GM23338 (cell line): ENCODE measurements at regions not wholly inside any gene's neighbourhood (a gene's known extent, or its start where the extent isn't known, plus 50 kb on each side); places are given as distances from the start of the nearest gene placed in this dataset.

Experiments
- ATAC-seq: fragments of 200-7000 bp; cut with Tn5 transposase; 3 replicates; pipeline ENCODE4 v1.9.1; 2020
- DNase-seq: peaks from one replicate; pipeline ENCODE4 v3.0.0-alpha.2; 2015; ENCODE audit warnings: low spot score
- H2AFZ ChIP-seq: fragments of 200-600 bp; sonication (generic); 2 replicates; pipeline ENCODE4 v1.8.0; 2016; ENCODE audit warnings: antibody characterized with exemption, mild to moderate bottlenecking, moderate library complexity
- H3F3A ChIP-seq: fragments of 200-600 bp; sonication (generic); replicated peaks from 2 replicates; pipeline ENCODE4 v1.8.0; 2017; ENCODE audit warnings: antibody characterized with exemption, mixed run types, low read depth
- H3K27ac ChIP-seq: fragments of 200-600 bp; sonication (generic); 2 replicates; pipeline ENCODE4 v1.6.1; 2016; ENCODE audit warnings: low read depth
- H3K27me3 ChIP-seq: fragments of 200-600 bp; sonication (generic); 2 replicates; pipeline ENCODE4 v1.8.0; 2016; ENCODE audit warnings: mild to moderate bottlenecking, mixed run types, moderate library complexity; ENCODE audit not compliant: insufficient read depth
- H3K36me3 ChIP-seq: fragments of 200-600 bp; sonication (generic); 2 replicates; pipeline ENCODE4 v1.8.0; 2016; ENCODE audit warnings: mild to moderate bottlenecking; ENCODE audit not compliant: insufficient read depth
- H3K4me1 ChIP-seq: fragments of 200-600 bp; sonication (generic); 2 replicates; pipeline ENCODE4 v1.8.0; 2016; ENCODE audit warnings: mild to moderate bottlenecking, moderate library complexity; ENCODE audit not compliant: insufficient read depth
- H3K4me2 ChIP-seq: fragments of 200-600 bp; sonication (generic); 2 replicates; pipeline ENCODE4 v1.7.1; 2017; ENCODE audit warnings: mixed run types
- H3K4me3 ChIP-seq: fragments of 200-600 bp; sonication (generic); 2 replicates; pipeline ENCODE4 v1.6.1; 2016; ENCODE audit warnings: mixed run types
- H3K79me2 ChIP-seq: fragments of 200-600 bp; sonication (generic); replicated peaks from 2 replicates; pipeline ENCODE4 v1.8.0; 2017; ENCODE audit warnings: mild to moderate bottlenecking; ENCODE audit not compliant: insufficient read depth
- H3K9me2 ChIP-seq: fragments of 200-600 bp; sonication (generic); 2 replicates; pipeline ENCODE4 v1.8.0; 2017; ENCODE audit not compliant: insufficient read depth
- H4K20me1 ChIP-seq: fragments of 200-600 bp; sonication (generic); replicated peaks from 2 replicates; pipeline ENCODE4 v1.8.0; 2017; ENCODE audit warnings: mild to moderate bottlenecking; ENCODE audit not compliant: insufficient read depth
- H3K27ac Mint-ChIP-seq: 2 replicates; pipeline ENCODE4 v1.8.0; 2020; ENCODE audit warnings: inconsistent platforms, mild to moderate bottlenecking, moderate library complexity, mixed read lengths
- H3K27me3 Mint-ChIP-seq: 3 replicates; pipeline ENCODE4 v1.8.0; 2022; ENCODE audit warnings: low read depth, mild to moderate bottlenecking, moderate library complexity, mixed read lengths, inconsistent platforms; ENCODE audit not compliant: insufficient read depth, poor library complexity
- H3K36me3 Mint-ChIP-seq: 3 replicates; pipeline ENCODE4 v1.8.0; 2021; ENCODE audit warnings: low read depth, mild to moderate bottlenecking, inconsistent platforms, moderate library complexity, mixed read lengths
- H3K4me1 Mint-ChIP-seq: 3 replicates; pipeline ENCODE4 v1.8.0; 2020; ENCODE audit warnings: mild to moderate bottlenecking, inconsistent platforms, mixed read lengths
- H3K4me3 Mint-ChIP-seq: 3 replicates; pipeline ENCODE4 v1.8.0; 2021; ENCODE audit warnings: moderate library complexity, mild to moderate bottlenecking, inconsistent platforms, mixed read lengths
- H3K9me3 Mint-ChIP-seq: 3 replicates; pipeline ENCODE4 v1.8.0; 2020; ENCODE audit warnings: moderate library complexity, mild to moderate bottlenecking, inconsistent platforms, mixed read lengths
- EZH2 ChIP-seq: fragments of 200-600 bp; sonication (generic); IDR thresholded peaks from one replicate; pipeline ENCODE4 v1.8.0; 2017; ENCODE audit warnings: antibody characterized with exemption, mild to moderate bottlenecking, low read depth; ENCODE audit not compliant: unreplicated experiment
- EZH2phosphoT487 ChIP-seq: fragments of 200-600 bp; sonication (generic); IDR thresholded peaks from one replicate; pipeline ENCODE4 v1.8.1; 2018; ENCODE audit warnings: antibody characterized with exemption; ENCODE audit not compliant: unreplicated experiment
- NANOG ChIP-seq: IDR thresholded peaks from 2 replicates; pipeline ENCODE4 v1.6.1; 2016; ENCODE audit warnings: antibody characterized with exemption, borderline replicate concordance
- POLR2AphosphoS5 ChIP-seq: IDR thresholded peaks from 2 replicates; pipeline ENCODE4 v1.6.1; 2016; ENCODE audit warnings: antibody characterized with exemption, low read depth
- REST ChIP-seq: IDR thresholded peaks from one replicate; pipeline ENCODE4 v1.6.1; 2018; ENCODE audit warnings: antibody characterized with exemption; ENCODE audit not compliant: unreplicated experiment
- STAT1 ChIP-seq: IDR thresholded peaks from one replicate; pipeline ENCODE4 v1.6.1; 2016; ENCODE audit warnings: antibody characterized with exemption; ENCODE audit not compliant: unreplicated experiment
- ZNF114 ChIP-seq: fragments of 250-450 bp; sonication (Bioruptor Pico); IDR thresholded peaks from 2 replicates; pipeline ENCODE4 v1.5.0; 2020; ENCODE audit warnings: mild to moderate bottlenecking, moderate library complexity
- ZNF331 ChIP-seq: fragments of 250-450 bp; sonication (Bioruptor Pico); IDR thresholded peaks from 2 replicates; pipeline ENCODE4 v1.5.0; 2020; ENCODE audit warnings: low read depth, mild to moderate bottlenecking, moderate library complexity
- ZNF462 ChIP-seq: fragments of 250-450 bp; sonication (Bioruptor Pico); IDR thresholded peaks from 2 replicates; pipeline ENCODE4 v1.5.0; 2020; ENCODE audit warnings: mild to moderate bottlenecking, moderate library complexity
- TF ChIP-seq, protein P1 (sequence below): IDR thresholded peaks from 2 replicates; pipeline ENCODE4 v1.6.1; 2016; ENCODE audit warnings: antibody characterized with exemption

DNA sequence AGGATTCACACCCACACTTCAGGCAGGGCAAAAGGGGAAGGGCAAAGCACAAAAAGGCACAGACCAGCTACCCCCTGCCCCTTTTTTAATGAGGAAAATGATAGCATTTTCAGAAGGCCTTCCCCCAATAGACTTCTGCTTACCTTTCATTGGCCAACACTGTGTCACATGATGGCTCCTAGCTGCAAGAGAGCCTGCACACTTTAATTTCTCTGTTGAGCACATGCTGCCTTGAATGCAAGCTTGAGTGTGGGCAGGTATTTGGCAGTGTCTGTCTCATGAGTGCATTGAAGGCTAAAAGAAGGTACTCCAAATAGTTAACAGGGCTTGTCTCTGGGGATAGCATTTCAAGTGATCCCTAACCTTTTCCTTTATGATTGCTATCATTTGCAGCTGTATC, 175.4 kb upstream of the NFE2L3 start:
- DNase-seq (no peak), ATAC-seq (no peak)
- TF ChIP-seq NANOG (no peak), POLR2AphosphoS5 (no peak), ZNF331 (CRISPR knock-in tag) (no peak), EZH2 (no peak), EZH2phosphoT487 (no peak), REST (no peak)
- TF ChIP-seq, protein P1, sequence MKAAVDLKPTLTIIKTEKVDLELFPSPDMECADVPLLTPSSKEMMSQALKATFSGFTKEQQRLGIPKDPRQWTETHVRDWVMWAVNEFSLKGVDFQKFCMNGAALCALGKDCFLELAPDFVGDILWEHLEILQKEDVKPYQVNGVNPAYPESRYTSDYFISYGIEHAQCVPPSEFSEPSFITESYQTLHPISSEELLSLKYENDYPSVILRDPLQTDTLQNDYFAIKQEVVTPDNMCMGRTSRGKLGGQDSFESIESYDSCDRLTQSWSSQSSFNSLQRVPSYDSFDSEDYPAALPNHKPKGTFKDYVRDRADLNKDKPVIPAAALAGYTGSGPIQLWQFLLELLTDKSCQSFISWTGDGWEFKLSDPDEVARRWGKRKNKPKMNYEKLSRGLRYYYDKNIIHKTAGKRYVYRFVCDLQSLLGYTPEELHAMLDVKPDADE: no peak
- no peak overlapping the region for H2AFZ ChIP-seq
- H4K20me1 ChIP-seq: no peaks in the 10 kb centered on the region
- no peak overlapping the region for H3K27ac ChIP-seq
- H3K27me3 Mint-ChIP-seq: peaks cover 2% of the 10 kb centered on the region
- no peak overlapping the region for H3K4me3 ChIP-seq
- H3K4me1 Mint-ChIP-seq: no peaks in the 10 kb centered on the region
- no peaks in the 10 kb centered on the region for H3K79me2 ChIP-seq
- no peaks in the 10 kb centered on the region for H3F3A ChIP-seq
- H3K4me2 ChIP-seq: no peak overlapping the region
- H3K27me3 ChIP-seq: no peaks in the 10 kb centered on the region
- no peak overlapping the region for H3K4me3 Mint-ChIP-seq
- no peaks in the 10 kb centered on the region for H3K9me2 ChIP-seq
- H3K36me3 Mint-ChIP-seq: no peaks in the 10 kb centered on the region; the same call in 2 of the 3 replicates
- H3K4me1 ChIP-seq: 0 out of 2 replicates have a peak, but pooled peaks cover 4% of the 10 kb centered on the region
- H3K9me3 Mint-ChIP-seq: peaks cover 16% of the 10 kb centered on the region; the same call in 2 of the 3 replicates
- H3K36me3 ChIP-seq: no peaks in the 10 kb centered on the region
- H3K27ac Mint-ChIP-seq: no peak overlapping the region

GRCh38 chr7:25978466-25978865, 173.5 kb upstream of the NFE2L3 start:
- Histone ChIP-seq H3K4me2 (no peak overlapping the region), H3K27ac (no peak overlapping the region), H2AFZ (no peak overlapping the region)
- no peak for TF ChIP-seq POLR2AphosphoS5
- no peak for TF ChIP-seq ZNF331 (CRISPR knock-in tag)
- no peak for TF ChIP-seq STAT1
- no peak for TF ChIP-seq ZNF114 (CRISPR knock-in tag)
- TF ChIP-seq, protein P1: no peak
- no peak for TF ChIP-seq ZNF462 (CRISPR knock-in tag)

More at GRCh38 chr7:25978466-25978865, 173.5 kb upstream of the NFE2L3 start:
- no peaks in the 10 kb centered on the region for H3K4me1 Mint-ChIP-seq
- no peaks in the 10 kb centered on the region; the same call in 2 of the 3 replicates for H3K36me3 Mint-ChIP-seq
- no peaks in the 10 kb centered on the region for H3K27me3 ChIP-seq
- no peaks in the 10 kb centered on the region for H4K20me1 ChIP-seq
- H3K4me1 ChIP-seq: 0 out of 2 replicates have a peak, but pooled peaks cover 4% of the 10 kb centered on the region
- no peaks in the 10 kb centered on the region for H3F3A ChIP-seq
- H3K27ac Mint-ChIP-seq: no peak overlapping the region
- H3K36me3 ChIP-seq: no peaks in the 10 kb centered on the region
- H3K27me3 Mint-ChIP-seq: peaks cover 2% of the 10 kb centered on the region
- H3K4me3 ChIP-seq: no peak overlapping the region
- no peak for ATAC-seq
- H3K9me3 Mint-ChIP-seq: peaks cover 16% of the 10 kb centered on the region; the same call in 2 of the 3 replicates
- H3K79me2 ChIP-seq: no peaks in the 10 kb centered on the region
- no peak overlapping the region for H3K4me3 Mint-ChIP-seq
- no peaks in the 10 kb centered on the region for H3K9me2 ChIP-seq
- DNase-seq: no peak
